DND-41 (cell line): ENCODE measurements at regions not wholly inside any gene's neighbourhood (a gene's known extent, or its start where the extent isn't known, plus 50 kb on each side); places are given as distances from the start of the nearest gene placed in this dataset.

Experiments
- ATAC-seq: fragments of 200-7000 bp; cut with Tn5 transposase; 3 replicates; pipeline ENCODE4 v1.9.1; 2021; ENCODE audit warnings: low read depth; ENCODE audit not compliant: insufficient read depth
- DNase-seq: peaks from one replicate; pipeline ENCODE4 v3.0.0-alpha.2; 2020
- H2AFZ ChIP-seq: 2 replicates; pipeline ENCODE4 v1.6.0; 2012; ENCODE audit warnings: low read depth, low read length
- H3K27ac ChIP-seq: 2 replicates; pipeline ENCODE4 v1.5.1; 2012; ENCODE audit warnings: low read length, inconsistent platforms
- H3K27me3 ChIP-seq: fragments of 200-600 bp; sonication (generic); 2 replicates; pipeline ENCODE4 v1.6.0; 2012; ENCODE audit warnings: low read length, mild to moderate bottlenecking, inconsistent platforms; ENCODE audit not compliant: insufficient read depth, poor library complexity
- H3K36me3 ChIP-seq: 2 replicates; pipeline ENCODE4 v1.5.1; 2012; ENCODE audit warnings: low read length, inconsistent platforms; ENCODE audit not compliant: insufficient read depth
- H3K4me1 ChIP-seq: 2 replicates; pipeline ENCODE4 v1.5.1; 2012; ENCODE audit warnings: mild to moderate bottlenecking, low read length; ENCODE audit not compliant: insufficient read depth
- H3K4me2 ChIP-seq: 2 replicates; pipeline ENCODE4 v1.6.0; 2012; ENCODE audit warnings: mild to moderate bottlenecking, moderate library complexity, low read length, inconsistent platforms; ENCODE audit not compliant: insufficient read depth
- H3K4me3 ChIP-seq, 2 experiments: fragments of 200-600 bp in 1 of 2; shearing (Covaris generic) in 1 of 2; 2 replicates each; pipeline ENCODE4 v1.5.1; 2012 to 2016; ENCODE audit warnings: inconsistent platforms in 2 of 2, low read length in 2 of 2, mild to moderate bottlenecking in 2 of 2, low read depth in 1 of 2, moderate library complexity in 1 of 2
- H3K79me2 ChIP-seq: 2 replicates; pipeline ENCODE4 v1.6.0; 2012; ENCODE audit warnings: low read length, inconsistent platforms; ENCODE audit not compliant: insufficient read depth
- H3K9ac ChIP-seq: 2 replicates; pipeline ENCODE4 v1.6.0; 2012; ENCODE audit warnings: low read depth, mild to moderate bottlenecking, inconsistent platforms, low read length, moderate library complexity
- H3K9me3 ChIP-seq: 2 replicates; pipeline ENCODE4 v1.5.1; 2012; ENCODE audit warnings: low read length, moderate library complexity, mild to moderate bottlenecking, inconsistent platforms; ENCODE audit not compliant: insufficient read depth, severe bottlenecking
- H4K20me1 ChIP-seq: 2 replicates; pipeline ENCODE4 v1.6.0; 2012; ENCODE audit warnings: low read length; ENCODE audit not compliant: insufficient read depth
- EZH2 ChIP-seq: IDR thresholded peaks from 3 replicates; pipeline ENCODE4 v1.6.1; 2012; ENCODE audit warnings: borderline replicate concordance, low read depth, mild to moderate bottlenecking, moderate library complexity, low read length, inconsistent platforms; ENCODE audit not compliant: severe bottlenecking
- TF ChIP-seq, protein P1 (sequence below): IDR thresholded peaks from 2 replicates; pipeline ENCODE4 v1.5.1; 2012; ENCODE audit warnings: borderline replicate concordance, low read length, moderate library complexity, mild to moderate bottlenecking; ENCODE audit not compliant: poor library complexity, severe bottlenecking; ENCODE audit errors: extremely low read depth

DNA sequence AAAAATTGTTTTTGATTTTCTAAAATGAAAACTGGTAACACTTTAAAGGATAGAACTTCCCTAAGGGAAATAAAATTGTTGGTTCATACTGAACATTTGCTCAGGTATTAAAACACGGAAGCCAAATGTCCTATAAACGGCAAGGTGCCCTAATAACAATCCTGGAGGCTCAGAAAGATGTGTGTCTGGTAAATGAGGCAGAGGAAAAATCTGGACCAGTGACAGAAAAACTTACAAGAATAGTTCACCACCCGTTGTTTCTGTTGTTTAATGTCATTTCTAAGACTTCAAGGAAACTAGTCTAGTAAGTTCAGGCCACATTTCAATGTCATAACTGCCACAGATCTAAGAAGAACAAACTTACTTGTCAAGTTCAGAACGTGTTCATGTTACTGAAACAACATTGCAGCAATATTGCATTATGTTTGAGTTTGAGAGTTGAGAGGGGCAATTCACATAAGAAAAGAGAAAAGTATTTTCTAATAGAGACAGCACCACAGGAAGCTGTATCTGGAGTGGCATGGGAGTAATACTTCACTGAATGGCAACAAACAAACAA is 476.6 kb downstream of the GRXCR1 start:
- H3K79me2 ChIP-seq = no peaks in the 10 kb centered on the region
- H3K4me2 ChIP-seq = no peak overlapping the region
- no peak for DNase-seq
- H3K4me3 ChIP-seq = no peak overlapping the region
- ATAC-seq = no peak
- no peaks in the 10 kb centered on the region for H3K9me3 ChIP-seq
- no peaks in the 10 kb centered on the region for H4K20me1 ChIP-seq
- H3K4me1 ChIP-seq = no peaks in the 10 kb centered on the region
- no peaks in the 10 kb centered on the region for H3K36me3 ChIP-seq
- H2AFZ ChIP-seq = no peak overlapping the region
- no peaks in the 10 kb centered on the region for H3K27me3 ChIP-seq
- H3K9ac ChIP-seq = no peak overlapping the region
- H3K27ac ChIP-seq = no peak overlapping the region
- TF ChIP-seq EZH2 = no peak
- TF ChIP-seq, protein P1, sequence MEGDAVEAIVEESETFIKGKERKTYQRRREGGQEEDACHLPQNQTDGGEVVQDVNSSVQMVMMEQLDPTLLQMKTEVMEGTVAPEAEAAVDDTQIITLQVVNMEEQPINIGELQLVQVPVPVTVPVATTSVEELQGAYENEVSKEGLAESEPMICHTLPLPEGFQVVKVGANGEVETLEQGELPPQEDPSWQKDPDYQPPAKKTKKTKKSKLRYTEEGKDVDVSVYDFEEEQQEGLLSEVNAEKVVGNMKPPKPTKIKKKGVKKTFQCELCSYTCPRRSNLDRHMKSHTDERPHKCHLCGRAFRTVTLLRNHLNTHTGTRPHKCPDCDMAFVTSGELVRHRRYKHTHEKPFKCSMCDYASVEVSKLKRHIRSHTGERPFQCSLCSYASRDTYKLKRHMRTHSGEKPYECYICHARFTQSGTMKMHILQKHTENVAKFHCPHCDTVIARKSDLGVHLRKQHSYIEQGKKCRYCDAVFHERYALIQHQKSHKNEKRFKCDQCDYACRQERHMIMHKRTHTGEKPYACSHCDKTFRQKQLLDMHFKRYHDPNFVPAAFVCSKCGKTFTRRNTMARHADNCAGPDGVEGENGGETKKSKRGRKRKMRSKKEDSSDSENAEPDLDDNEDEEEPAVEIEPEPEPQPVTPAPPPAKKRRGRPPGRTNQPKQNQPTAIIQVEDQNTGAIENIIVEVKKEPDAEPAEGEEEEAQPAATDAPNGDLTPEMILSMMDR = no peak

DNA sequence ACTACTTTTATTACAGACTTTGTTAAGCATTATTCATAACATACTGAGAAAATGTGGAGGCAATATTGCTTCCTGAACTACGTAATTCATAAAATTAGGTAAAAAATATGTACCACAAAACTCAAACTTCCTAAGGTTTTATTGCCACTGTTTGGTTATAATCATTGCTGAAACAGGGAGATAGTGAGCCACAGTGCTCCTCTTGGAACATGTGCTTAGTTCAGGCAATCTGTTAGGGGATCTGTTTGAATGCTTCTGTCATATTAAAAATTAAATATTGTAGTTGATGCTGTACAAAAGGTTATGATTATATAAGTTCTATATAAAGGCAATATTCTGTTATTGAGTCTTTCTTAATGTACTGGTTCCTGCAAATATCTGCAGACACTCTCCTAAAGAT is 480.7 kb downstream of the GRXCR1 start:
- no peak overlapping the region for H3K4me3 ChIP-seq
- no peaks in the 10 kb centered on the region for H3K4me1 ChIP-seq
- H3K27ac ChIP-seq = no peak overlapping the region
- H3K4me2 ChIP-seq = no peak overlapping the region
- no peaks in the 10 kb centered on the region for H3K27me3 ChIP-seq
- H3K9ac ChIP-seq = no peak overlapping the region
- H2AFZ ChIP-seq = no peak overlapping the region
- no peak for DNase-seq
- H3K36me3 ChIP-seq = no peaks in the 10 kb centered on the region
- no peak for TF ChIP-seq EZH2
- TF ChIP-seq, protein P1 = no peak
- H3K9me3 ChIP-seq = no peaks in the 10 kb centered on the region
- no peak for ATAC-seq
- no peaks in the 10 kb centered on the region for H4K20me1 ChIP-seq
- H3K79me2 ChIP-seq = no peaks in the 10 kb centered on the region

DNA sequence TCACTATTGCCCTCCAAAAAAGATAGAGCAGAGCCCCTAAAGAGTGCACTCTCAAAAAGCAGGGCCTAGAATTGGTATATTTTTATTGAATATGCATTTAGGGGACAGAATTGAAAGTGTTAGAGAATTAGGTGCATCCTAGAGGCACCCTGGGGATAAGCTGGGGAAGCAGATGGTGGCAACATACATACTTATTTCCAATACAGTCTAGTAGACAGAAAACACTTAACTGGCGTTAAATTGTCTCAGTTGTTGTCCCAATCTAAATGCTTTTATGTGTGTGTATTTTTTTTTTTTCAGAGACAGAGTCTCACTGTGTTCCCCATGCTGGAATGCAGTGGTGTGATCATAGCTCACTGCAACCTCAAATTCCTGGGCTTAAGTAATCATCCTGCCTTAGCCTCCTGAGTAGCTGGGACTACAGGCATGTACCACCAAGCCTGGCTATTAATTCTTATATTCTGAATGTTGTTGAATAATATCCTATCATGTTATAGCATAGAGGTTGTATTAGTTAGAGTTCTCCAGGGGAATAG is 481.8 kb downstream of the GRXCR1 start:
- H3K9me3 ChIP-seq = no peaks in the 10 kb centered on the region
- no peak for DNase-seq
- H3K27ac ChIP-seq = no peak overlapping the region

More for the DNA sequence above, 481.8 kb downstream of the GRXCR1 start:
- no peak overlapping the region for H3K4me3 ChIP-seq
- H3K9ac ChIP-seq = no peak overlapping the region
- ATAC-seq = no peak
- H2AFZ ChIP-seq = no peak overlapping the region
- TF ChIP-seq, protein P1 = no peak
- no peak for TF ChIP-seq EZH2
- no peaks in the 10 kb centered on the region for H3K27me3 ChIP-seq
- no peaks in the 10 kb centered on the region for H3K36me3 ChIP-seq
- H4K20me1 ChIP-seq = no peaks in the 10 kb centered on the region
- H3K79me2 ChIP-seq = no peaks in the 10 kb centered on the region
- H3K4me2 ChIP-seq = no peak overlapping the region
- no peaks in the 10 kb centered on the region for H3K4me1 ChIP-seq
